ENCODE measurements at regions not wholly inside any gene's neighbourhood (a gene's known extent, or its start where the extent isn't known, plus 50 kb on each side); places are given as distances from the start of the nearest gene placed in this dataset.

DNA sequence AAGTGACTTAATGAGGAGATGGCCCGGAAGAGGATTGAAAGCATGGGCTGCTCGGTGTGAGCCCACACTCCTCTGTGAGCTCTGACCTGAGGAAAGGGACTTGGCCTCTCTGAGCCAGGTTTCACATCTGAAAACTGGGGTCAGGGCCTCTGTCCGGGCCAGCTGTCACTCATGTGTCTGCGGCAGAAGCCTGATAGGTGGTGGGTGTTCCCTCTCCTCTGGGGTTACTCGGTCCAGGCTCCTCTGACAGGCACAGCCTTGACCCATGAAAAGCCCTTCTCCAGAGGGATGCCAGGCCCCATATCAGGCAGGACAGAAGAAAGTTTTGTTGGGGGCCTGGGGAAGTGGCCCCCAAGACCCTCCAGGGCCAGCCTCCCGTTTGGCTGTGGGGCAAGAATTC is 131.4 kb downstream of the CHSY1 start:
- TF ChIP-seq, protein P1, sequence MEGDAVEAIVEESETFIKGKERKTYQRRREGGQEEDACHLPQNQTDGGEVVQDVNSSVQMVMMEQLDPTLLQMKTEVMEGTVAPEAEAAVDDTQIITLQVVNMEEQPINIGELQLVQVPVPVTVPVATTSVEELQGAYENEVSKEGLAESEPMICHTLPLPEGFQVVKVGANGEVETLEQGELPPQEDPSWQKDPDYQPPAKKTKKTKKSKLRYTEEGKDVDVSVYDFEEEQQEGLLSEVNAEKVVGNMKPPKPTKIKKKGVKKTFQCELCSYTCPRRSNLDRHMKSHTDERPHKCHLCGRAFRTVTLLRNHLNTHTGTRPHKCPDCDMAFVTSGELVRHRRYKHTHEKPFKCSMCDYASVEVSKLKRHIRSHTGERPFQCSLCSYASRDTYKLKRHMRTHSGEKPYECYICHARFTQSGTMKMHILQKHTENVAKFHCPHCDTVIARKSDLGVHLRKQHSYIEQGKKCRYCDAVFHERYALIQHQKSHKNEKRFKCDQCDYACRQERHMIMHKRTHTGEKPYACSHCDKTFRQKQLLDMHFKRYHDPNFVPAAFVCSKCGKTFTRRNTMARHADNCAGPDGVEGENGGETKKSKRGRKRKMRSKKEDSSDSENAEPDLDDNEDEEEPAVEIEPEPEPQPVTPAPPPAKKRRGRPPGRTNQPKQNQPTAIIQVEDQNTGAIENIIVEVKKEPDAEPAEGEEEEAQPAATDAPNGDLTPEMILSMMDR (conservative IDR thresholded peaks at IDR 0.05; ENCODE audit: low read length) = no peak
- TF ChIP-seq EZH2phosphoT487 (IDR thresholded peaks at IDR 0.05; ENCODE audit: borderline replicate concordance) = no peak

Measured in Loucy (cell line).